Upper lobe of right lung (tissue), 1 donor: ENCODE measurements at regions not wholly inside any gene's neighbourhood (a gene's known extent, or its start where the extent isn't known, plus 50 kb on each side); places are given as distances from the start of the nearest gene placed in this dataset.

Experiments
- ATAC-seq: fragments of 200-7000 bp; cut with Tn5 transposase; one replicate; pipeline ENCODE4 v1.9.1; 2020; ENCODE audit warnings: mild to moderate bottlenecking, moderate library complexity
- DNase-seq: peaks from one replicate; pipeline ENCODE4 v3.0.0-alpha.2; 2020
- H3K27ac ChIP-seq: fragments of 200-600 bp; one replicate; pipeline ENCODE4 v1.8.0; 2022
- H3K27me3 ChIP-seq: fragments of 200-600 bp; one replicate; pipeline ENCODE4 v1.8.0; 2022; ENCODE audit warnings: mild to moderate bottlenecking
- H3K36me3 ChIP-seq: fragments of 200-600 bp; one replicate; pipeline ENCODE4 v1.8.0; 2022
- H3K4me1 ChIP-seq: fragments of 200-600 bp; one replicate; pipeline ENCODE4 v1.8.0; 2022
- H3K4me3 ChIP-seq: fragments of 200-600 bp; one replicate; pipeline ENCODE4 v1.8.0; 2022; ENCODE audit warnings: mild to moderate bottlenecking
- H3K9me3 ChIP-seq: fragments of 200-600 bp; one replicate; pipeline ENCODE4 v1.8.0; 2022
- CTCF ChIP-seq: fragments of 200-600 bp; IDR thresholded peaks from one replicate; pipeline ENCODE4 v1.8.0; 2022; ENCODE audit warnings: antibody characterized with exemption
- intact Hi-C: fragments of 100-400 bp; cut with DNase I; formaldehyde crosslinking; loops from one replicate; pipeline ENCODE4 v1.11.0; 2022
- donor health status: DM: no; HTN: yes; CAD: no; lungs with severe emphysema.

- H3K27me3 ChIP-seq = no peaks in the 10 kb centered on the region
- H3K4me1 ChIP-seq = no peaks in the 10 kb centered on the region
- ATAC-seq (no peak), DNase-seq (no peak)
- no peak overlapping the region for H3K27ac ChIP-seq
- H3K9me3 ChIP-seq = peaks cover 5% of the 10 kb centered on the region
- no peaks in the 10 kb centered on the region for H3K36me3 ChIP-seq
- no peak for TF ChIP-seq CTCF
- intact Hi-C loops = no loop called here
- H3K4me3 ChIP-seq = no peak overlapping the region
Observed at GRCh38 chr3:147640781-147641180, 231.6 kb downstream of the ZIC1 start.

GRCh38 chr3:147645761-147646160 lies 236.6 kb downstream of the ZIC1 start:
- Histone ChIP-seq H3K27ac (no peak overlapping the region), H3K36me3 (no peaks in the 10 kb centered on the region), H3K4me1 (no peaks in the 10 kb centered on the region), H3K9me3 (no peaks in the 10 kb centered on the region), H3K4me3 (no peak overlapping the region), H3K27me3 (no peaks in the 10 kb centered on the region)
- ATAC-seq = no peak
- DNase-seq = no peak
- intact Hi-C loops = no loop called here
- TF ChIP-seq CTCF = no peak

- Histone ChIP-seq H3K27me3 (no peaks in the 10 kb centered on the region), H3K9me3 (no peaks in the 10 kb centered on the region), H3K4me1 (no peaks in the 10 kb centered on the region), H3K4me3 (no peak overlapping the region), H3K36me3 (no peaks in the 10 kb centered on the region), H3K27ac (no peak overlapping the region)
- ATAC-seq = no peak
- intact Hi-C loops = no loop called here
- DNase-seq = no peak
- TF ChIP-seq CTCF = no peak
Observed at GRCh38 chr3:147649475-147649874, 240.3 kb downstream of the ZIC1 start.

- intact Hi-C loops = no loop called here
- no peak overlapping the region for H3K4me3 ChIP-seq
- H3K27me3 ChIP-seq = no peaks in the 10 kb centered on the region
- no peak for TF ChIP-seq CTCF
- no peak for DNase-seq
- H3K36me3 ChIP-seq = no peaks in the 10 kb centered on the region
- H3K9me3 ChIP-seq = no peaks in the 10 kb centered on the region
- no peaks in the 10 kb centered on the region for H3K4me1 ChIP-seq
- H3K27ac ChIP-seq = no peak overlapping the region
- ATAC-seq = no peak
Observed at GRCh38 chr3:147651107-147651778, 242.1 kb downstream of the ZIC1 start.

GRCh38 chr3:147652651-147653366 lies 243.6 kb downstream of the ZIC1 start:
- Histone ChIP-seq H3K4me1 (no peaks in the 10 kb centered on the region), H3K4me3 (no peak overlapping the region), H3K27ac (no peak overlapping the region), H3K27me3 (no peaks in the 10 kb centered on the region), H3K9me3 (no peaks in the 10 kb centered on the region), H3K36me3 (no peaks in the 10 kb centered on the region)
- no peak for DNase-seq
- intact Hi-C loops = no loop called here
- no peak for TF ChIP-seq CTCF
- no peak for ATAC-seq
